ENCODE measurements at regions not wholly inside any gene's neighbourhood (a gene's known extent, or its start where the extent isn't known, plus 50 kb on each side); places are given as distances from the start of the nearest gene placed in this dataset.

DNA sequence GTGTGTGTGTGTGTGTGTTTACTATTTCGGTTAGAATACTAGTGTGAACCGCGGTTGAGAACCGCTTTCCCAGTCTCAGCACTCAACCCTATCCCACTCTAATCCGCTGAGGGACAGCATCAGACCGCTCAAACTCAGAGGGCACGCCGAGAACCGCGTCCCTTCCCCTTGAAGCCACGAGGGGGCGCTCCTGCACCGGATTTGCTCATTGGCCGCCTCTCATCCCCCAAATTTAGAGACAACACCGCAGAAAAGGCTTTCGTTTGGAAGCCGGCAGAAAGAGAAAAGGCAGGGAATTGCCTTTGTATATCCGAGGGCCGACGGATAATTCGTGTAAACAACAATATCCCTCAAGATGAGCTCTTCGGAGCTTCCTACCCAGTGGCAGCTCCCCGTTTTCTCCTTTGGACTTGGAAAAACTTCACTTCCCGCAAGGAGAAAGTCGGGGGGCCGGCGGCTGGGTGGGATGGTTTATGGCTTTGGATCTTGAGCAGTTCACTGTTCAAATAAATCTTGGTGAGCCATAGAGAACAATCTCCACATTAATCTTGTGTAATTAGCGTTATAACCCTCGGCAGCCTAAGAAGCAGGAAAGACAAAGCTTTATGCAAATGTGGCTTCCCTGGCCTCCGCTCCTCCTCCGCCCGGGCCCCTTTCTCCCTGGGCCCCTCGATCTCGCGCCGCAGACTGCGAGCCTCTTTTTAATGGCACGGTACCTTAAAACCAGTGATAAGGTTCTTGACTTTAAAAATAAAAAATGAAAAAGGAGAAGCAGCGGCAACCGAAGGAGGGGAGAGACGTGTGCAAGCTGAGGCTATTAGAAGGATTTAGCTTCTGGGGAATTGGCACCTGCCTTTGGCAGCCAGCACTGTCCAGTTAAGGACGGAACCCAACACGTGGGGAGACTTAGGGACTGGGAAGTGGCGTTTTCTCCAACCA, 296.8 kb downstream of the PARP8 start:
- TF ChIP-seq CTCF (IDR thresholded peaks at IDR 0.05) (peak in 5 of 6 experiments; percentile 43 to 96 (median 94)), POLR2A (IDR thresholded peaks at IDR 0.05) (no peak)
- H3K36me3 ChIP-seq = no peaks in the 10 kb centered on the region
- H3K27ac ChIP-seq = no peak overlapping the region
- no peaks in the 10 kb centered on the region for H3K9me3 ChIP-seq
- H3K27me3 ChIP-seq = peaks cover 0 to 41% of the 10 kb centered on the region in 2 donors
- peaks cover 0 to 41% (median 5%) of the 10 kb centered on the region in 4 donors for H3K4me1 ChIP-seq
- H3K4me3 ChIP-seq = peak overlapping the region; percentile 16 to 43 (median 38)
- DNase-seq = peak; percentile 32 to 87 (median 81)

- Histone ChIP-seq H3K27me3 (peaks cover 0 to 49% of the 10 kb centered on the region in 2 donors), H3K4me1 (peaks cover 0 to 51% (median 8%) of the 10 kb centered on the region in 4 donors), H3K27ac (no peak overlapping the region), H3K9me3 (no peaks in the 10 kb centered on the region), H3K36me3 (no peaks in the 10 kb centered on the region), H3K4me3 (peak overlapping the region in 1 of 4 donors; percentile 43)
- TF ChIP-seq CTCF (IDR thresholded peaks at IDR 0.05) = no peak
- no peak for TF ChIP-seq POLR2A (IDR thresholded peaks at IDR 0.05)
- DNase-seq = no peak
Measured at GRCh38 chr5:50963971-50964745, 297.7 kb downstream of the PARP8 start.

DNA sequence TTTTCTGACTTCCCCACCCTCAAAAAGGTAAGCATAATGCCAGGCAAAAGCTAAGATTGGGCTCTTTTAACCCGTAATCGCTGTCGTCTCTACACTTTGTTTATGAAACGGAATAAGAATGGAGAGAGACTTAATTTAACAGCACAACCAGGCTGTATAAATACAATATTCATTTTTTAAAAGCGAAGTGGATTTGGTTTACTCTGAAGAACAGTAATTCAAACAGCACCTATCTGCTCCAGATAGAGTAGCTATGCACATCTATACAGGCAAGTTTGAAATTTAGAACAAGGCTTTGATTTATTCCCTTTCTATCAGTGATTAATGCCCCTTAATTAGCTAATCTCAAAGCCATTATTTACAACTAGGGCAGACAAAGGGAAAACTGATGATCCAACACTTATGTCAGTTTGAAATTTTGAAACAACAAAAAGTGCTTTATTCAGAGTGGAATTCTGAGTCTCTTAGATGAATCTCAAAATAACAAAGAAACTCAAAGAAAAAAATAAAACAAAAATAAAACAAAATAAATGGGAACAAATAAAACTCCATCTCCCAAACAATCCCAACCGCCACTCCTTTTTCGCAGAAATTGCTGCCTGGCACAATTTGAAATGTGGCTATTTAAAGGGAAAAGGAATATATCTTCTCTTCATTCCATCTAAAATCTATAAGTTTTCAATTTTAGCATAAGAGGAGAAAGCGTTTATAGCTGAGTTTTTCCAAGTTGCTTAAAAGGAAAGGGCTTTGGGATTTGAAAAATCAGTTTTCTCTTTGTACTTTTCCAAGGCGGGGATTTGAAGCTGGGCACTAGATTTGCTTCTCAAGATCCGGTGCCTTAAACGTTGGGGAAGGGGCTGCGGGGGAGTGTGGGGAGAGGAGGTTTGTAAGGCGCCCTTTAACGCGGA, 298.6 kb downstream of the PARP8 start:
- DNase-seq = no peak
- Histone ChIP-seq H3K9me3 (no peaks in the 10 kb centered on the region), H3K36me3 (no peaks in the 10 kb centered on the region), H3K4me3 (no peak overlapping the region), H3K27me3 (peaks cover 0 to 57% of the 10 kb centered on the region in 2 donors), H3K27ac (no peak overlapping the region), H3K4me1 (peaks cover 0 to 58% (median 10%) of the 10 kb centered on the region in 4 donors)
- TF ChIP-seq CTCF (IDR thresholded peaks at IDR 0.05) (no peak), POLR2A (IDR thresholded peaks at IDR 0.05) (no peak)

DNA sequence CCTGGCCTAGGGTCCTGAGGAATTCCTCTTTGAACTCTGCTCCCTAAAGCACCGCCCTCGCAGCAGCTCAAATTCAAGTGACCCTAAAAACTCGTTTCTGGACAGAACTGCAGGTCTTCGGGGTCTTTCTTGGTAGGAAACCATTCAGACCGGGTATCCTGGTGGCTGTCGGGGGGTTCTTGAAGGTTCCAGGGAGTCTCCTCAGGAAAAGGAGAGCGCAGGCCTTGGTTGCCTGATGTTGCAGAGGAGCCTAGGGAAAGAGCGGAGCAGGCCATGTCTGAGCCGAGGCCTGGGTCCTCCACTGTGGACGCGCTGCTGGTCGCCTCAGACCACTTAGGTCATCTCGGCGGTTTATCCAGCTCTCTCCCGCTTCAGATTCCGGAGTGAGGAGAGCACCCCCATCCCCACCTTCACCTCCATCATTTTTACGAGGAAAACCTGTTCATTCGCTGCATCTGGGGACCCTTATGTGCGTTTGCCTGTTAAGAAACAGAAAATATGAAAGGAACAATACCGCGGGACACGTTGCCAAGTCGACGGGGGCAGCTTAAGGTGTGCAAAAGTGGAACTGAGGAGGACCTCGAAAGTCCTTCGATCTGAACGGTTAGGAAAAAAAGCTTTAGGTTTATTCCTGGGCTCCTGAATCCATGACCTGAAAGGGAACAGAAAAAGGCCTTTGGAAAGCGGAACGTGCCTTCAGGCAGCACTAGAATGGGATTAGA, 299.4 kb downstream of the PARP8 start:
- no peak for TF ChIP-seq CTCF (IDR thresholded peaks at IDR 0.05)
- no peak for TF ChIP-seq POLR2A (IDR thresholded peaks at IDR 0.05)
- DNase-seq = no peak
- no peaks in the 10 kb centered on the region for H3K36me3 ChIP-seq
- peaks cover 0 to 57% of the 10 kb centered on the region in 2 donors for H3K27me3 ChIP-seq
- H3K27ac ChIP-seq = no peak overlapping the region
- peaks cover 0 to 58% (median 10%) of the 10 kb centered on the region in 4 donors for H3K4me1 ChIP-seq
- H3K9me3 ChIP-seq = no peaks in the 10 kb centered on the region
- H3K4me3 ChIP-seq = no peak overlapping the region
